Trophoblast cell (in vitro differentiated cells and primary cell): ENCODE measurements at regions not wholly inside any gene's neighbourhood (a gene's known extent, or its start where the extent isn't known, plus 50 kb on each side); places are given as distances from the start of the nearest gene placed in this dataset.

Experiments
- DNase-seq, 2 donors: peaks; one replicate each; pipeline ENCODE4 v3.0.0-alpha.2; 2016
- H2AFZ ChIP-seq: 2 replicates; pipeline ENCODE4 v1.6.1; 2013; ENCODE audit warnings: low read length, moderate library complexity, mild to moderate bottlenecking; ENCODE audit not compliant: insufficient read depth, poor library complexity
- H2AK5ac ChIP-seq: 2 replicates; pipeline ENCODE4 v1.6.1; 2013; ENCODE audit warnings: mild to moderate bottlenecking, low read length
- H2BK120ac ChIP-seq: 2 replicates; pipeline ENCODE4 v1.6.1; 2013; ENCODE audit warnings: low read length, mild to moderate bottlenecking, moderate library complexity; ENCODE audit not compliant: insufficient read depth, poor library complexity
- H2BK12ac ChIP-seq: 2 replicates; pipeline ENCODE4 v1.6.1; 2013; ENCODE audit warnings: mild to moderate bottlenecking, low read length, moderate library complexity
- H2BK5ac ChIP-seq: 2 replicates; pipeline ENCODE4 v1.6.1; 2013; ENCODE audit warnings: low read length, low read depth, moderate library complexity, mild to moderate bottlenecking; ENCODE audit not compliant: poor library complexity
- H3K14ac ChIP-seq: 2 replicates; pipeline ENCODE4 v1.6.1; 2013; ENCODE audit warnings: mild to moderate bottlenecking, low read length
- H3K18ac ChIP-seq: 2 replicates; pipeline ENCODE4 v1.6.1; 2013; ENCODE audit warnings: mild to moderate bottlenecking, low read length
- H3K23ac ChIP-seq: 2 replicates; pipeline ENCODE4 v1.6.1; 2013; ENCODE audit warnings: low read length
- H3K27ac ChIP-seq: 2 replicates; pipeline ENCODE4 v1.5.1; 2013; ENCODE audit warnings: low read depth, mild to moderate bottlenecking, inconsistent platforms, low read length, moderate library complexity
- H3K27me3 ChIP-seq: 2 replicates; pipeline ENCODE4 v1.6.1; 2013; ENCODE audit warnings: inconsistent platforms, mild to moderate bottlenecking, low read length, moderate library complexity; ENCODE audit not compliant: insufficient read depth
- H3K36me3 ChIP-seq, 2 experiments: 1 replicate in 1 of 2; 2 replicates in 1 of 2; pipeline ENCODE4 v1.6.1; 2013; ENCODE audit warnings: low read length in 2 of 2, mild to moderate bottlenecking in 2 of 2, moderate library complexity in 1 of 2; ENCODE audit not compliant: insufficient read depth in 2 of 2, control insufficient read depth in 1 of 2
- H3K4ac ChIP-seq: 2 replicates; pipeline ENCODE4 v1.6.1; 2013; ENCODE audit warnings: low read depth, mild to moderate bottlenecking, low read length, moderate library complexity
- H3K4me1 ChIP-seq, 2 experiments: 1 replicate in 1 of 2; 2 replicates in 1 of 2; pipeline ENCODE4 v1.6.1; 2013; ENCODE audit warnings: low read length in 2 of 2, mild to moderate bottlenecking in 2 of 2, moderate library complexity in 1 of 2; ENCODE audit not compliant: insufficient read depth in 2 of 2, control insufficient read depth in 1 of 2
- H3K4me2 ChIP-seq: 2 replicates; pipeline ENCODE4 v1.6.1; 2013; ENCODE audit warnings: inconsistent platforms, mild to moderate bottlenecking, low read length, moderate library complexity
- H3K4me3 ChIP-seq: 2 replicates; pipeline ENCODE4 v1.5.1; 2013; ENCODE audit warnings: mild to moderate bottlenecking, low read depth, low read length, inconsistent platforms
- H3K79me1 ChIP-seq: one replicate; pipeline ENCODE4 v1.6.1; 2013; ENCODE audit warnings: low read length
- H3K79me2 ChIP-seq: 2 replicates; pipeline ENCODE4 v1.6.1; 2013; ENCODE audit warnings: low read length, mild to moderate bottlenecking; ENCODE audit not compliant: control insufficient read depth, insufficient read depth, poor library complexity
- H3K9ac ChIP-seq: 2 replicates; pipeline ENCODE4 v1.6.1; 2013; ENCODE audit warnings: mild to moderate bottlenecking, low read length
- H3K9me3 ChIP-seq: 2 replicates; pipeline ENCODE4 v1.6.1; 2013; ENCODE audit warnings: low read depth, mild to moderate bottlenecking, control low read depth, inconsistent platforms, low read length; ENCODE audit not compliant: insufficient read depth
- H4K12ac ChIP-seq: 2 replicates; pipeline ENCODE4 v1.6.1; 2013; ENCODE audit warnings: low read depth, mild to moderate bottlenecking, low read length, moderate library complexity
- H4K8ac ChIP-seq: 2 replicates; pipeline ENCODE4 v1.6.1; 2013; ENCODE audit warnings: low read depth, mild to moderate bottlenecking, low read length, moderate library complexity
- H4K91ac ChIP-seq: one replicate; pipeline ENCODE4 v1.6.1; 2013; ENCODE audit warnings: low read depth, mild to moderate bottlenecking, low read length, moderate library complexity
- WGBS: extraction: QIAGEN DNeasy Blood & Tissue Kit; methylation state at CpG from one replicate; pipeline ENCODE4 v1.1.7; 2013; ENCODE audit warnings: missing lambda C conversion rate; ENCODE audit not compliant: insufficient read length, insufficient coverage; ENCODE audit errors: extremely low coverage; 5-methylcytosine and 5-hydroxymethylcytosine counted together

DNA sequence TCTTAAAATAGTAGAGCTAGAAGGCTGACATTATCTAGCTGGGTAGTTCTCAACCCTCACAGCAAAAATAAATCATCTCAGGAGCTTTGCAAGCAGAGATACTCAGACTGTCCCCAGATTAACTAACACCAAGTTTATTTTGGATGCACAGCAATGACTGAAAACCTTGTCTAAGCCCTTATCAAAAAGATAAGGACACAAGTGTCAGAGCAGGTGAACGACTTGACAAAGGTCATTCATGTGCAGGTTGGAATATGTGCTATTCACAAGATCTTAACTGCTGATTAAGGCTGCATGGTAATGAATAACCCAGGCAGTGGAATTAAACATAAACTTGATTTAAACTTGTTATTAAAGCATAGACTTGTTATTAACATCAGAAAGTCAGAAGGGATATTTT is 246.6 kb downstream of the BTG1 start:
- Histone ChIP-seq H3K79me1 (no peaks in the 10 kb centered on the region), H3K27ac (no peak overlapping the region), H2BK120ac (no peak overlapping the region), H3K23ac (no peak overlapping the region), H3K14ac (no peak overlapping the region), H3K4me3 (no peak overlapping the region), H3K18ac (no peak overlapping the region), H3K9me3 (no peaks in the 10 kb centered on the region), H3K4me2 (no peak overlapping the region), H4K91ac (no peak overlapping the region), H4K12ac (no peak overlapping the region), H2BK5ac (no peak overlapping the region), H2BK12ac (no peak overlapping the region), H3K4me1 (peaks cover 0 to 2% of the 10 kb centered on the region in 2 experiments), H3K9ac (no peak overlapping the region), H2AFZ (no peak overlapping the region), H2AK5ac (no peak overlapping the region), H3K27me3 (no peaks in the 10 kb centered on the region), H3K4ac (no peak overlapping the region), H3K36me3 (no peaks in the 10 kb centered on the region), H4K8ac (no peak overlapping the region), H3K79me2 (no peaks in the 10 kb centered on the region)
- DNase-seq, result no peak
- no CpG with 5 or more reads among the region's 1 CpG for WGBS

DNA sequence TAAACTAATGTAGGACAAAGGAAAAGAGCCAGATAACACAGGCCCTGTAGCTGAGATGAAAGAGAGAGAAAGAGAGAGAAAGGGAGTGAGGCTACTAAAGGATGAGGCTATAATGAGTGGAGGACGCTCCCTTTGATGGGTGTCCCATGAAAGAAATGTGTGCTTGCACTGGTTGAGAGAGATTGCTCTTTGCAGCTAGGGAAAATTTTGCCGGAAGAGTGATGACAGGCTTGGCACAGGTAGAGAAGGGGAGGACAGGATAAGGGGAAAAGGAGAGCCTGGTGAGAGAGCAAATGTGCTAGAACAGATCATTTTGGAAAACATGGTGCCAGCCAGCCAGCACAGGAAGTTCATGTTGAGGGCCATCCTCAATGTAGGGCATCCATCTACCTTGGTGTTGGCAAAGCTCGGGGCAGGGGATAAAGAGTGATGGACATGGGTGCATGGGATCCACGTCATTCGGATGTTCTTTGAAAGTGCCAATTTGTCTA is 248.6 kb downstream of the BTG1 start:
- Histone ChIP-seq H4K12ac (no peak overlapping the region), H3K36me3 (no peaks in the 10 kb centered on the region), H4K8ac (no peak overlapping the region), H3K9me3 (no peaks in the 10 kb centered on the region), H2AK5ac (no peak overlapping the region), H3K4ac (no peak overlapping the region), H2AFZ (no peak overlapping the region), H2BK12ac (no peak overlapping the region), H3K4me3 (no peak overlapping the region), H2BK5ac (no peak overlapping the region), H3K9ac (no peak overlapping the region), H2BK120ac (no peak overlapping the region), H3K14ac (no peak overlapping the region), H3K79me2 (peaks cover 1% of the 10 kb centered on the region), H3K27ac (no peak overlapping the region), H3K79me1 (peaks cover 4% of the 10 kb centered on the region), H3K23ac (no peak overlapping the region), H3K18ac (no peak overlapping the region), H4K91ac (no peak overlapping the region), H3K27me3 (no peaks in the 10 kb centered on the region), H3K4me1 (peaks cover 0 to 2% of the 10 kb centered on the region in 2 experiments), H3K4me2 (no peak overlapping the region)
- no peak for DNase-seq
- no CpG with 5 or more reads among the region's 5 CpGs for WGBS

DNA sequence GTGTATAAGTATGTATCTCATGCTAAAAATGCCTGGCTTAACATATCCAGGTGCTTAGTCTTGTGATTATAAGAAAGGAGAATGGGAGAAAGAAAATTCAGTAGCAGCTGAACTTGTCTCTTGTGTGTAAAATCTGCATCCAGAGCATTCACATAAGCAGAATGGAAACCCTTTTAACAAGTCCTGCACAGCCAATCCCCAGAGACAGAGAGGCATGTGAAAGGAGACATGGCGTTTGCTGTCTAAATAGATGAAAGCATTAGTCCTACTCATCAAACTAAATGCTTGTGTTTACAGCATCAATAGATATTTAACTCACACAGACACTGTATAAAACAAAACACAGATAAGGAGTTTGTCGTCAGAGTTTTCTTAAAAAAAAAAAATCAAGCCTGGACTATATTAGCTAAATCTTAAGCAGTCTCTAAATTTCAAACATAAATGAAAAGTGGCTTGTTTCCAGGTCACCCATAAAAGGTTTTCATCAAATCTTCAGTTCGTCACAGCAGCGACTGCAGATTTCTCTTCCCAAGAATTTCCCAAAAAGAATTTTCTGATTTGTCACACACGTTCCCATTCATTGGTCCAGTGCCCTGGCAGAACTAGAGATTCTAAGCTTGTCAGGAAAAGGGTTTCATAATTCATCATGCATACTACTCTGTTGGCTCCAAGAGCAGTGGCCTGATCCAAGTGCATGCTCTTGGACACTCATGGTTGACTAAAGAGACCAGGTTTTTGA is 249.2 kb downstream of the BTG1 start:
- Histone ChIP-seq H3K4ac (no peak overlapping the region), H3K27ac (no peak overlapping the region), H4K91ac (no peak overlapping the region), H3K79me2 (peaks cover 1% of the 10 kb centered on the region), H3K4me2 (no peak overlapping the region), H2BK12ac (no peak overlapping the region), H2AFZ (no peak overlapping the region), H4K12ac (no peak overlapping the region), H3K4me1 (peaks cover 0 to 2% of the 10 kb centered on the region in 2 experiments), H2BK120ac (no peak overlapping the region), H4K8ac (no peak overlapping the region), H3K9me3 (no peaks in the 10 kb centered on the region), H2AK5ac (no peak overlapping the region), H3K4me3 (no peak overlapping the region), H3K79me1 (peaks cover 4% of the 10 kb centered on the region), H3K9ac (no peak overlapping the region), H3K27me3 (no peaks in the 10 kb centered on the region), H3K23ac (no peak overlapping the region), H2BK5ac (no peak overlapping the region), H3K18ac (no peak overlapping the region), H3K36me3 (no peaks in the 10 kb centered on the region), H3K14ac (no peak overlapping the region)
- WGBS, result no CpG with 5 or more reads among the region's 5 CpGs
- no peak for DNase-seq

DNA sequence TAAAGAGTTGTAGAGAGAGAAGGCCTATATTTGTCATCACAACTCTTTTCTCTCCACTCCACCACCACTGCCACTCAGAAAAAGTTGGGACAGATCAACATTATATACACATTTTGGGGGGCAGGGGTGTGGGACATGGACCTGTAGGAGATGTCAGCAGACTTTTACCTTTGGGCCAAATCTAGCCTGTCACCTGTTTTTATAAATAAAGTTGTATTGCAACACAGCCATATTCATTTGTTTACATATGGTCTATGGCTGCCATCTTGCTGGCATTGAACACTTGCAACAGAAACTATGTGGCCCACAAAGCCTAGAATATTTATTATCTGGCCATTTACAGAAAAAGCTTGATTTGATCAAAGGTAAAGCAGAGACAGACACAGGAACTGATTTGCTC is 250.7 kb downstream of the BTG1 start:
- no peak overlapping the region for H2BK12ac ChIP-seq
- H3K27me3 ChIP-seq, result no peaks in the 10 kb centered on the region
- no peak overlapping the region for H2AFZ ChIP-seq
- peaks cover 4% of the 10 kb centered on the region for H3K79me1 ChIP-seq
- no peak overlapping the region for H3K27ac ChIP-seq
- no peak overlapping the region for H4K8ac ChIP-seq
- no peak overlapping the region for H3K4me3 ChIP-seq
- no peak overlapping the region for H3K4ac ChIP-seq
- no peak overlapping the region for H4K91ac ChIP-seq
- no peak overlapping the region for H4K12ac ChIP-seq
- H3K79me2 ChIP-seq, result peaks cover 1% of the 10 kb centered on the region
- H3K18ac ChIP-seq, result no peak overlapping the region
- H3K4me2 ChIP-seq, result no peak overlapping the region
- no peaks in the 10 kb centered on the region for H3K36me3 ChIP-seq
- H2AK5ac ChIP-seq, result no peak overlapping the region
- no peak overlapping the region for H3K23ac ChIP-seq
- H2BK120ac ChIP-seq, result no peak overlapping the region
- no peak overlapping the region for H3K9ac ChIP-seq
- no peak overlapping the region for H2BK5ac ChIP-seq
- H3K14ac ChIP-seq, result no peak overlapping the region
- DNase-seq, result no peak
- H3K4me1 ChIP-seq, result peaks cover 0 to 2% of the 10 kb centered on the region in 2 experiments
- H3K9me3 ChIP-seq, result no peaks in the 10 kb centered on the region
